Activated naive CD4-positive, alpha-beta T cell treated with anti-CD3 and anti-CD28 coated beads, Interleukin-2, amount 50 U/mL, for 72 hours (primary cell): ENCODE measurements at regions not wholly inside any gene's neighbourhood (a gene's known extent, or its start where the extent isn't known, plus 50 kb on each side); places are given as distances from the start of the nearest gene placed in this dataset.

ENCODE experiments used
- ATAC-seq, 2 donors: fragments of 150-1000 bp; cut with Tn5 transposase; 2 replicates each; pipeline ENCODE4 v1.10.0; 2021; ENCODE audit warnings: mild to moderate bottlenecking in 2 of 2, moderate library complexity in 2 of 2
- DNase-seq, 2 donors: peaks; one replicate each; pipeline ENCODE4 v3.0.0; 2021 to 2022; ENCODE audit warnings: low spot score in 2 of 2
- H3K27ac Mint-ChIP-seq, 2 donors: one replicate each; pipeline ENCODE4 v1.8.0; 2022; ENCODE audit warnings: mild to moderate bottlenecking in 2 of 2, mixed read lengths in 2 of 2
- H3K36me3 Mint-ChIP-seq, 2 donors: one replicate each; pipeline ENCODE4 v1.8.0; 2022; ENCODE audit warnings: mixed read lengths in 2 of 2
- H3K9me3 Mint-ChIP-seq, 2 donors: one replicate each; pipeline ENCODE4 v1.8.0; 2022; ENCODE audit warnings: mixed read lengths in 2 of 2

- DNase-seq (no peak), ATAC-seq (no peak)
- Mint-ChIP-seq H3K27ac (peak overlapping the region in 1 of 2 donors; percentile 36), H3K9me3 (no peaks in the 10 kb centered on the region), H3K36me3 (no peaks in the 10 kb centered on the region)
Measured at GRCh38 chr18:10374636-10375293, 79.7 kb upstream of the APCDD1 start.

- Mint-ChIP-seq H3K27ac (no peak overlapping the region), H3K9me3 (no peaks in the 10 kb centered on the region), H3K36me3 (no peaks in the 10 kb centered on the region)
- DNase-seq (no peak), ATAC-seq (no peak)
Measured at GRCh38 chr18:10376731-10377130, 77.7 kb upstream of the APCDD1 start.

GRCh38 chr18:10377956-10378355, 76.5 kb upstream of the APCDD1 start:
- Mint-ChIP-seq H3K9me3 (no peaks in the 10 kb centered on the region), H3K36me3 (no peaks in the 10 kb centered on the region), H3K27ac (no peak overlapping the region)
- DNase-seq: no peak
- no peak for ATAC-seq

GRCh38 chr18:10378688-10379420, 75.6 kb upstream of the APCDD1 start:
- Mint-ChIP-seq H3K36me3 (no peaks in the 10 kb centered on the region), H3K9me3 (no peaks in the 10 kb centered on the region), H3K27ac (no peak overlapping the region)
- ATAC-seq (no peak), DNase-seq (no peak)

GRCh38 chr18:10379522-10379921, 74.9 kb upstream of the APCDD1 start:
- Mint-ChIP-seq H3K27ac (no peak overlapping the region), H3K9me3 (no peaks in the 10 kb centered on the region), H3K36me3 (no peaks in the 10 kb centered on the region)
- DNase-seq (no peak), ATAC-seq (no peak)

- no peaks in the 10 kb centered on the region for H3K9me3 Mint-ChIP-seq
- no peak for DNase-seq
- no peak for ATAC-seq
- H3K36me3 Mint-ChIP-seq: no peaks in the 10 kb centered on the region
- H3K27ac Mint-ChIP-seq: no peak overlapping the region
Measured at GRCh38 chr18:10381516-10381915, 72.9 kb upstream of the APCDD1 start.

- Mint-ChIP-seq H3K36me3 (no peaks in the 10 kb centered on the region), H3K9me3 (no peaks in the 10 kb centered on the region), H3K27ac (no peak overlapping the region)
- DNase-seq (no peak), ATAC-seq (no peak)
Measured at GRCh38 chr18:10381951-10382350, 72.5 kb upstream of the APCDD1 start.

GRCh38 chr18:10386049-10386448, 68.4 kb upstream of the APCDD1 start:
- Mint-ChIP-seq H3K27ac (no peak overlapping the region), H3K9me3 (no peaks in the 10 kb centered on the region), H3K36me3 (peaks cover 0 to 4% of the 10 kb centered on the region in 2 donors)
- DNase-seq (no peak), ATAC-seq (no peak)

- H3K27ac Mint-ChIP-seq: no peak overlapping the region
- no peaks in the 10 kb centered on the region for H3K9me3 Mint-ChIP-seq
- ATAC-seq (no peak), DNase-seq (no peak)
- peaks cover 0 to 10% of the 10 kb centered on the region in 2 donors for H3K36me3 Mint-ChIP-seq
Measured at GRCh38 chr18:10386956-10387355, 67.5 kb upstream of the APCDD1 start.

- DNase-seq (no peak), ATAC-seq (no peak)
- H3K9me3 Mint-ChIP-seq: no peaks in the 10 kb centered on the region
- no peak overlapping the region for H3K27ac Mint-ChIP-seq
- H3K36me3 Mint-ChIP-seq: peaks cover 0 to 10% of the 10 kb centered on the region in 2 donors
Measured at GRCh38 chr18:10387399-10387798, 67.0 kb upstream of the APCDD1 start.

- no peak for ATAC-seq
- H3K36me3 Mint-ChIP-seq: peaks cover 0 to 10% of the 10 kb centered on the region in 2 donors
- H3K27ac Mint-ChIP-seq: no peak overlapping the region
- no peak for DNase-seq
- H3K9me3 Mint-ChIP-seq: no peaks in the 10 kb centered on the region
Measured at GRCh38 chr18:10388373-10388772, 66.1 kb upstream of the APCDD1 start.

- Mint-ChIP-seq H3K27ac (peak overlapping the region in 1 of 2 donors; percentile 2), H3K9me3 (no peaks in the 10 kb centered on the region), H3K36me3 (peaks cover 0 to 10% of the 10 kb centered on the region in 2 donors)
- DNase-seq: no peak
- no peak for ATAC-seq
Measured at GRCh38 chr18:10391506-10391905, 62.9 kb upstream of the APCDD1 start.

GRCh38 chr18:10397004-10397403, 57.4 kb upstream of the APCDD1 start:
- Mint-ChIP-seq H3K9me3 (no peaks in the 10 kb centered on the region), H3K36me3 (no peaks in the 10 kb centered on the region), H3K27ac (no peak overlapping the region)
- DNase-seq (no peak), ATAC-seq (no peak)

GRCh38 chr18:10398571-10398970, 55.9 kb upstream of the APCDD1 start:
- DNase-seq (no peak), ATAC-seq (no peak)
- Mint-ChIP-seq H3K9me3 (no peaks in the 10 kb centered on the region), H3K36me3 (no peaks in the 10 kb centered on the region), H3K27ac (no peak overlapping the region)

GRCh38 chr18:10399465-10399864, 55.0 kb upstream of the APCDD1 start:
- no peak for ATAC-seq
- Mint-ChIP-seq H3K27ac (no peak overlapping the region), H3K9me3 (no peaks in the 10 kb centered on the region), H3K36me3 (no peaks in the 10 kb centered on the region)
- no peak for DNase-seq

- no peaks in the 10 kb centered on the region for H3K9me3 Mint-ChIP-seq
Measured at GRCh38 chr18:10400534-10401307, 53.7 kb upstream of the APCDD1 start.

GRCh38 chr18:10401521-10401920, 52.9 kb upstream of the APCDD1 start:
- Mint-ChIP-seq H3K27ac (no peak overlapping the region), H3K36me3 (no peaks in the 10 kb centered on the region), H3K9me3 (no peaks in the 10 kb centered on the region)
- no peak for ATAC-seq
- no peak for DNase-seq

More at GRCh38 chr18:10400534-10401307, 53.7 kb upstream of the APCDD1 start:
- no peak overlapping the region for H3K27ac Mint-ChIP-seq
- no peak for DNase-seq
- H3K36me3 Mint-ChIP-seq: no peaks in the 10 kb centered on the region
- no peak for ATAC-seq
